ENCODE measurements at regions not wholly inside any gene's neighbourhood (a gene's known extent, or its start where the extent isn't known, plus 50 kb on each side); places are given as distances from the start of the nearest gene placed in this dataset.

DNA sequence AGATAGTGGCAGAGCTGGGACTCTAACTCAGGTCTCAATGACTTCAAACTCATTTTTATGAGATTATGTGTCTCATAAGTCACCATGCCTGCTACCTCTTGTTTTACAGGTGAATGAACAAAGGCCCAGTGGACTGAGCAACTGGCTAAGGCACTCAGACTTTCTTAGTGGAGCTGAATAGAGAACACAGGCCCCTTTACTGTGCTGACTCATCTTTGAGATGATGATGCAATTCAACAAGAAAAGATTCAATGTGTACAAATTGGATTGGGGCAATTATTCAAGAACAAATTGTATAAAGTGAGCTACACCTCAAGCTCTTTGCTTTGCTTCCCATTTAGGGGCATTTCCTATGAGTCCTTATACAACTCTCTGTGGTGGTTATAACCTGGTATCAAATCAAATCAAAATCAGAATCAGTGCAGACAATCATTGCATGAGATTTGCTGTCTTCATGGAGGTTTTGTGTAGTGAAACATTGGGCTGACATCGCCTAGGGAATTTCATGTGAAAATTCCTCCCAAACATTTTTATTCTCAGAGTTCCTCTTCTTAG, 84.3 kb upstream of the PPP2R2B start:
- H3K36me3 ChIP-seq (ENCODE audit: insufficient read depth, low read length) = no peaks in the 10 kb centered on the region
- no peak overlapping the region for H2AFZ ChIP-seq (ENCODE audit: low read length)
- no peaks in the 10 kb centered on the region for H3K4me1 ChIP-seq (ENCODE audit: insufficient read depth, low read length, severe bottlenecking)
- H3K9me3 ChIP-seq (ENCODE audit: low read length) = no peaks in the 10 kb centered on the region
- H3K9me2 ChIP-seq (ENCODE audit: low read depth, low read length) = no peaks in the 10 kb centered on the region
- no peak overlapping the region for H3K27ac ChIP-seq (ENCODE audit: low read depth, low read length, poor library complexity, severe bottlenecking)
- H3K4me3 ChIP-seq (ENCODE audit: low read depth, low read length, poor library complexity, severe bottlenecking) = no peak overlapping the region
- TF ChIP-seq EZH2 (IDR thresholded peaks at IDR 0.05; ENCODE audit: borderline replicate concordance, low read length) (no peak), CTCF (IDR thresholded peaks at IDR 0.05; ENCODE audit: low read length) (no peak)
- H3K4me2 ChIP-seq (ENCODE audit: low read length) = no peak overlapping the region
- H3F3A ChIP-seq (ENCODE audit: insufficient read depth, low read length) = no peaks in the 10 kb centered on the region
- no peak overlapping the region for H3K9ac ChIP-seq (ENCODE audit: low read length)
- H3K79me2 ChIP-seq (ENCODE audit: insufficient read depth, low read length) = no peaks in the 10 kb centered on the region
- no peaks in the 10 kb centered on the region for H3K27me3 ChIP-seq (ENCODE audit: insufficient read depth, low read length)
- no peaks in the 10 kb centered on the region for H4K20me1 ChIP-seq (ENCODE audit: insufficient read depth, low read length)

DNA sequence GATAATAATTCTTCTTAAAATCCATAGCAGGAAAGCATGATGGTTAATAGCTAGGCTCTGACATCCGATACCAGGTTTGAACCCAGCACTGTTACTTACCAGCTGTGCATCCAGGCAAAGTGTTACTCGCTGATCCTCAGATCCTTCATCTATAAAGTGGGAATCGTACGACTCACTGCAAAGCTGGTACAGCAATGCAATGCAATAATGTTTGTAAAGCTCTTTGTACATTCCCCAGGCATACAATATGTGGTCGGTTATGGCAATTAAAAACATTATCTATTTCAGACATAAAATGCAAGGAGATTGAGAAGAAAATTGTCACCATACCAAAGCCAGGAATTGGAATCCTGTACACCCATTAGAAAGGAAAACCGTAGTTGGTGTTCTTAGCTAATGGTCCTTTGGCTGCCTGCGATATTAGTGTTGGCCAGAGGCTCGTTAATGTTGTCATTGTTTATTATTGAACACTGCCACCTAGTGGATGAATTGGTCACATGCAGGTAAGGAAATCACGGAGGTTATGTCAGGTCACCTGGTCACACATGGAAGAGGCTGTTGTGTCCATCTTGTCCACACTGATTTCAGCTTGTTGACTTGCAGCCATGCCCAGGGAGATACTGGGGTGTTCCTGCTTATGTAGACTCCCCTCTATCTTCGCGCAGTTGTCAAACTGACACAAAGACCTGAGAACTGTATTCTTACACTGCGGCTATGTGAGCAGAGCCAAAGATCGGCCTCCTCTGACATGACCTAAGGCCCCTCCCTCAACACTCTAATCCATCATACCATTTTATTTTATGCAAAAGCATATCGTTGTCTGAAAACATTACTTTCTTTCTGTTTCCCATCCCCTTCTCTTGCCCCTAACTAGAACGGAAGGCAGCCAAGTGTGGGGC, 87.5 kb upstream of the PPP2R2B start:
- Histone ChIP-seq H3K4me3 (ENCODE audit: low read depth, low read length, poor library complexity, severe bottlenecking) (no peak overlapping the region), H4K20me1 (ENCODE audit: insufficient read depth, low read length) (no peaks in the 10 kb centered on the region), H3K4me1 (ENCODE audit: insufficient read depth, low read length, severe bottlenecking) (no peaks in the 10 kb centered on the region), H3K9ac (ENCODE audit: low read length) (no peak overlapping the region), H3K4me2 (ENCODE audit: low read length) (no peak overlapping the region), H3K79me2 (ENCODE audit: insufficient read depth, low read length) (no peaks in the 10 kb centered on the region), H3K27ac (ENCODE audit: low read depth, low read length, poor library complexity, severe bottlenecking) (no peak overlapping the region), H3K27me3 (ENCODE audit: insufficient read depth, low read length) (no peaks in the 10 kb centered on the region), H3K36me3 (ENCODE audit: insufficient read depth, low read length) (no peaks in the 10 kb centered on the region), H3K9me3 (ENCODE audit: low read length) (no peaks in the 10 kb centered on the region), H2AFZ (ENCODE audit: low read length) (no peak overlapping the region), H3K9me2 (ENCODE audit: low read depth, low read length) (no peaks in the 10 kb centered on the region), H3F3A (ENCODE audit: insufficient read depth, low read length) (no peaks in the 10 kb centered on the region)
- TF ChIP-seq CTCF (IDR thresholded peaks at IDR 0.05; ENCODE audit: low read length) (peak; percentile 70), EZH2 (IDR thresholded peaks at IDR 0.05; ENCODE audit: borderline replicate concordance, low read length) (no peak)

DNA sequence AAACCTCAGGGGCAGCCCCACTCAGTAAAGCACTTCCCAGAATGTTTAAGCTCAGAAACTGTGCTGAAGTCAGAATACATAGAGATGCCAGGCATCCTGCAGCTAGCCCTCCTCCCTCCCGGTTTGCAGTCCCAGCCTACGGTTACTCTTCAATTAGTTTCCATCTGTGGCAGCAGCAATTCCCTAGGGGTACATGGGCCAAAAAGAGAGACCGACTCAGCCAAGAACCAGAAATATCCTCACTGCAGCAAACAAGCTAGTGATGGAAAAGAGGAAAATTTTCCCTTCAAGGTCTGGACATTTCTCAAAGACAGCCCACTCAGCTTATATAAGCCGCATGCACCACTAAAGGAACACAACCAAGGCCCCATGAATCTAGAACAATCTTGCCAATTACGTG, 89.1 kb upstream of the PPP2R2B start:
- no peak overlapping the region for H3K27ac ChIP-seq (ENCODE audit: low read depth, low read length, poor library complexity, severe bottlenecking)
- no peak overlapping the region for H3K4me2 ChIP-seq (ENCODE audit: low read length)
- no peak overlapping the region for H3K9ac ChIP-seq (ENCODE audit: low read length)
- H3K9me3 ChIP-seq (ENCODE audit: low read length) = no peaks in the 10 kb centered on the region
- H3K36me3 ChIP-seq (ENCODE audit: insufficient read depth, low read length) = no peaks in the 10 kb centered on the region
- no peaks in the 10 kb centered on the region for H3K9me2 ChIP-seq (ENCODE audit: low read depth, low read length)
- H3K27me3 ChIP-seq (ENCODE audit: insufficient read depth, low read length) = no peaks in the 10 kb centered on the region
- no peaks in the 10 kb centered on the region for H4K20me1 ChIP-seq (ENCODE audit: insufficient read depth, low read length)
- no peaks in the 10 kb centered on the region for H3F3A ChIP-seq (ENCODE audit: insufficient read depth, low read length)
- TF ChIP-seq CTCF (IDR thresholded peaks at IDR 0.05; ENCODE audit: low read length) (no peak), EZH2 (IDR thresholded peaks at IDR 0.05; ENCODE audit: borderline replicate concordance, low read length) (no peak)
- H3K79me2 ChIP-seq (ENCODE audit: insufficient read depth, low read length) = no peaks in the 10 kb centered on the region
- H2AFZ ChIP-seq (ENCODE audit: low read length) = no peak overlapping the region
- H3K4me3 ChIP-seq (ENCODE audit: low read depth, low read length, poor library complexity, severe bottlenecking) = no peak overlapping the region
- no peaks in the 10 kb centered on the region for H3K4me1 ChIP-seq (ENCODE audit: insufficient read depth, low read length, severe bottlenecking)

All from OCI-LY1 (cell line).